ENCODE measurements at regions not wholly inside any gene's neighbourhood (a gene's known extent, or its start where the extent isn't known, plus 50 kb on each side); places are given as distances from the start of the nearest gene placed in this dataset.

GRCh38 chr1:83813576-83813975, 185.4 kb downstream of the TTLL7 start:
- DNase-seq (ENCODE audit: low read depth), result no peak

DNA sequence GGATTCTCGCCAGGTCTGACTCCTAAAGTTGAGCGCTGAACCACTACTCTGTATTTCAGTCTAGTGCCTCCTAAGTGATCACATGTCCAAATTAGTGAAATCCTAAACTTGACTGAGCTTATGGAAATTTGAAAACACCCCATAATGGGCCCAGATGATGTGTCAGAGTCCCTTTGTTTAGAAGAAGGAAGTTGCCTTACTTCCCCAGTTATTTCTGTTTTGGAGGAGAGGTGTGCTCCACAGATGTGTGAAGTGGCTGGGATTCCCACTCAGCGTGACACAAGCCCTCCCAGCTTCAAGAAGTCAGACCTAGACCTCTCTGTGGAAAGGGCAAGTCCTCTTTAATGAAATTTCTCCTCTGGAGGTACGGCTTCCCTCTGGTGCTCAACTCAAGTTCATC, 188.8 kb downstream of the TTLL7 start:
- DNase-seq (ENCODE audit: low read depth), result no peak

- no peak for DNase-seq (ENCODE audit: low read depth)
These were observed 190.4 kb downstream of the TTLL7 start for GRCh38 chr1:83808536-83808935.

DNA sequence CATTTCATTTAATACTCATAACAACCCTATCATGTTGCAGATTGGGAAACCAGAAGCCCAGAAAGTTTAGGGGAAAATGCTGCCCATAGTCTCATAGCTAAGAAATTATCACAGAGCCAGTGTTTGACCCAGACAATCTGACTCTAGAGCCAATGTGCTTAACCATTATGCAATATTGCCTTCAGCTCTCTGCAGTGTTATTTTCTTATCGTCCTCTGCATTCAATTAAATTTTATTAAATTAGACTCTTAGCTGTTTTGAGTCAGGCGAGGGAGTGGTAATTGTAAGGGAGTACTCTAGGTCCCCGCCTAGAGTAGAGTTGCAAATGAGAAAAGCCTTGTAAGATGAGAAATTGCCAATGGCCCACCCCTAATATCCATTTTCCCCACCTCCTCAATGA, 191.1 kb downstream of the TTLL7 start:
- no peak for DNase-seq (ENCODE audit: low read depth)

GRCh38 chr1:83807231-83807630, 191.7 kb downstream of the TTLL7 start:
- DNase-seq (ENCODE audit: low read depth), result no peak

DNA sequence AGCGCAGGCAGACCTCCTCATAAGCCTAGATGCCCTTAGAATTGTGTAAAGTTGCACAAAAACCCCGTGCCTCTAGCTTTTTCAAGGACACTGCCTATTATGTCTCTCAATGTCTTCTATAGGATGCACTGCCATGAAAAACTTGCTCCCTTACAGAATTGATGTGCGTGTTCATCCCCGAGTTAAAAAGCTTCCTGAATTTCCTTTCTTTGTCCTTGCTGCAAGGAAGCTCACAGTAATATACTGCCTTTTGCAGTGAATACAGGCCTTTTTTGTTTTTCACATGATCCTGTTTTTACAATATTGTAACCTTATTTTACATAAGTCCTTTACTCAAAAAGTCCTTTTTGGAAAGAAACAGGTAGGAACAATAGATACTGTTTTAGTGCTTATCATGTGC, 193.0 kb downstream of the TTLL7 start:
- DNase-seq (ENCODE audit: low read depth), result no peak

GRCh38 chr1:83802460-83803152, 196.3 kb downstream of the TTLL7 start:
- no peak for DNase-seq (ENCODE audit: low read depth)

- no peak for DNase-seq (ENCODE audit: low read depth)
These were observed 196.9 kb downstream of the TTLL7 start for GRCh38 chr1:83802023-83802422.

GRCh38 chr1:83800066-83800465, 198.9 kb downstream of the TTLL7 start:
- no peak for DNase-seq (ENCODE audit: low read depth)

DNA sequence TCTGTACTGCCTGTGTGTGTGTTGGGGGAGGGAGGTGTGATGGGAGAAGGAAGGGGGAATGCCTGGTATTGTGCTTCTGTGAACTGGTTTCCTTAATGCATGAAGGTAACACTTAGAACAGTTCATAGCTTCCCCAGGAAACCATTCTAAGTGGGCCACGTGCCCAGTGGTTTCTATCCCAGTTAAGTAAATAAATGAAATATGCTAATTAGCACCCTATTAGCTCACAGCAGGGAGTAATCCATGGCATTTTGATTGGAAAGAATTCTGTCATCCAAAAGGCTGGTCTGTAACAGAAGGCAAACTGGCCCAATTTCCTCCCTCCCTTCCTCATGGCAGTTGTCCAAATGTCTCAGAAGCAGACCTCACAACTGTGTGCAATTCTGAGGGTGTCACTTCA, 199.3 kb downstream of the TTLL7 start:
- no peak for DNase-seq (ENCODE audit: low read depth)

- DNase-seq (ENCODE audit: low read depth), result no peak
These were observed 200.0 kb downstream of the TTLL7 start for GRCh38 chr1:83798965-83799364.

GRCh38 chr1:83796409-83796808, 202.5 kb downstream of the TTLL7 start:
- no peak for DNase-seq (ENCODE audit: low read depth)

DNA sequence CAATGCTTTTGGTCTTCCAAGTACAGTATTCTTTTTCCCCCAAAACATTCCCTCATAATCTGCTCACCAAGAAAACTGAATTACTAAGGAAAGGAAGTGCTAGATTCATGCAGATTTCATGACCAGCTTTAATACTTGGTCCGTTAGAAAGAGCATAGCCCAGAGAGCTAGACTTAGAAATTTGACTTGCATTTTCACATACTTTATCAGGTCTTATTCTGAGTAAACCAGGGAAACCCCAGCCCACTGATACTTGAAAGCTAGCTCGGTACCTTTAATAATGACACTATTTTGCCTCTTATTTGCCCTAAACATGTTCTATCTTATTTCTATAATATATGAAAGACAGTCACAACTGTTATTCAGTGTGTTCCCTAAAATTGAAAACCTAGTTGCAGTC, 204.5 kb downstream of the TTLL7 start:
- no peak for DNase-seq (ENCODE audit: low read depth)

GRCh38 chr1:83791821-83792437, 207.0 kb downstream of the TTLL7 start:
- peak; percentile 22 for DNase-seq (ENCODE audit: low read depth)

DNA sequence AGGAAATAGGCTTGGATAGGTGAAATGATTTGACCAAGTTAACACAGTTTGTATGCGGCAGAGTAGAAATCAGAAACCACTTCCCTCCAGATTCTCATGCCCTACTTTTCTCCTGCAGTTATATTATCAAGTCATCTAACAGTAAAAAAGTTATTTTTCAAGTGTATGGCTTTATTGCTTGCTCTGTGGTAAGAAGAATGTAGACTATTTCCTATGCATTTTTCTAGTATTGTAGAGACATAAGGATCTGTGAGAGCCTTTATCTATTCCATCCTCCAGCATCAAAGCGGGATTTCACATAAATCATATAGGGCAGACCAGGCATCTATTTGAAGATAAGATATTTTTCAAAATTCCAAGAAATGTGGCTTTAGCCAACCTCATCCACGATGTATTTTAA, 208.5 kb downstream of the TTLL7 start:
- no peak for DNase-seq (ENCODE audit: low read depth)

DNA sequence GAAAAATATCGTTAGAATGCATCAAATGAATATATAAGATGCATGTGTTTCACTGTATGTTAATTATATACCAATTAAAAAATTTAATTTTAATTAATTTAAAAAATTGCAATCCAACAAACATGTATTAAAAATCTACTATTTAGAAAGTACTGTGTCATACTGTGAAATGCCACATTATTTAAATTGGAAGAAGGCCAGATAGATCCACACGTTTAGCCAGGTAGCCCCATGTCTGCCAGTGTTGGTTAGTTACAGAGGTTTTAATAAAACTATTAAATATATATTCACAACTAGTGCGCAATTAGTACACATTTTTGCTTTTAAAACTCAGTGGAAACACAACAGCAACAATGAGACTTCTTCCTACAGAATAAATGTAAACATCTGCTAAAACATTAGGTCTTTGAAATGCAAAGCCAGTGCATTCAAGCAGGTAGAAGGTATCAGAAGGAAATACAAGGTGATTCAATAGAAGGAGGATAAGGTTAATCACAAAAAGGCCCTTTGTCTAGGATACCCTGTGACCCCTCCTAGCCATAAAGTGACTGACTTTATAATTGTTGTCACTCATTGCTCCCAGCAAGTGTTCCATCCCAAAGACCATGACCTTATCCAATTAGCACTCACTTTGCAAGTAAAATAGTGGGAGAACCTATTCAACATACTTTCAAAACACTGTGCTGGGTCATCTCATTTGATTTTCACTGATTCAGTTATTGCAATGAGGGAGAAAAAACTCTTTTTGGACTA, 211.5 kb downstream of the TTLL7 start:
- DNase-seq (ENCODE audit: low read depth), result no peak

- DNase-seq (ENCODE audit: low read depth), result no peak
These were observed 217.3 kb downstream of the TTLL7 start for GRCh38 chr1:83781667-83782066.

- no peak for DNase-seq (ENCODE audit: low read depth)
These were observed 219.4 kb downstream of the TTLL7 start for GRCh38 chr1:83779565-83779964.

GRCh38 chr1:83777758-83778101, 221.2 kb downstream of the TTLL7 start:
- no peak for DNase-seq (ENCODE audit: low read depth)

DNA sequence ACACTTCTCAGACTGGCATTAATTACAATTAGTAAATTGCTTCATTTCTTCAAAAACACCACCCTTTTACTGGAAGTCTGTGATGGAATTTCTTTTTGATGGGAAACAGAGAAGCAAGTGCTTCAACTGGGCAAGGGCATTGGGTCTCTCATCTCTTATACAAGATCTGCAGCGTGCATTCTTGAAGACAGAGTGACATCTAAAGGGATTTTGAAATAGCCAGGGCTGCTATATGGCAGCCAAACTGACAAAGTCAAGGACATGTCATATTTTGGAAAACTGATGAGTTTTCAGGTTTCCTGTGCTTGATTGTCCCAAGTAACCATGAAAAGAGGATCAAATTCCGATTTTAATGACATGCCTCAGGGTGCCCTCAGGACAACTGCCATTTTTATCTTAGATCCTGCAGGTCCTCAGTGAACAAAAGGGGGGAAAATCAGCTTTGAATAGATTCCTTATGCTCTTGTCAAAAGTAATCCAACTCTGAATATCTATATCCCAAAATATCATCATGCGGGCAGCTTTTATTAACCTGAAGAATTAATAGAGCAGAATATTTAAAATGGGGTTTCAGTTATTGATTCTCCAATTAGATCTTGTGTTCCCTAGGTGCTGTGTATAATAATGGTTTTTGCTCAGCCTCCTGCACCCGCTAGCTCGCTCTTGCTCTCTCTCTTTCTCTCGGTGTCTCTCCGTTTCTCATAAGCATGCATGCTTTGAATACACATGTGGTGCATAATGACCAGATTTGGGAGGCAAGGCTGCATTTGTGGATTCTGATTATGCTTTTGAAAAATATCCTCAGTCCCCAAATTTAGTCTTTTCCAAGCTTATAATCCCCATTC, 221.8 kb downstream of the TTLL7 start:
- no peak for DNase-seq (ENCODE audit: low read depth)

- no peak for DNase-seq (ENCODE audit: low read depth)
These were observed 222.8 kb downstream of the TTLL7 start for GRCh38 chr1:83775977-83776603.

DNA sequence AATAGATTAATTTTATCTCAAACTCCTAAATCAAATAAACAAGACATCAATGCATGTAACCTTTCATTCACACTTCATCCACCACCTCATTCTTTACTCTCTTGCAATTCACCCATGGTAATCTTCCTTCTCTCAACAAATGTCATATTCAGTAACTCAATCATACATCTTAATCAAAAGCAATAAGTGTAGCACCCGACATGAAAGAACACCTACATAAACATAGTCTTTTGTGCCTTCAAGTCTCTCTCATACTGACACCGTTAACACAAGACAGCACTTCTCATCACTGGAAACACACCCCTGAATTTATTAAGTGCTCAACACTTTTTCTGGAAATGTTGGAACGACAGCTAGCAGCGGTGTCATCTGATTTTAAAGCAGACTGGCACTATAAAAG, 225.9 kb downstream of the TTLL7 start:
- DNase-seq (ENCODE audit: low read depth), result no peak
